ENCODE measurements at regions not wholly inside any gene's neighbourhood (a gene's known extent, or its start where the extent isn't known, plus 50 kb on each side); places are given as distances from the start of the nearest gene placed in this dataset.
"Not testable (repeated sequence)": the region's sequence is repeated elsewhere in the genome, so short reads cannot be mapped to it uniquely, and the experiment has no call there.

- WGBS (ENCODE audit: insufficient coverage, low coverage, low lambda C conversion rate, missing lambda C conversion rate), result 81% methylated on average over 2 of the region's 2 CpGs
- intact Hi-C loops (cut with DNase I), result no loop called here
- no peaks in the 10 kb centered on the region for H3K4me1 ChIP-seq
- DNase-seq, result no peak
- ATAC-seq, result no peak
- H3K27ac ChIP-seq, result no peak overlapping the region
- TF ChIP-seq POLR2A (IDR thresholded peaks at IDR 0.05), result no peak
- no peak for TF ChIP-seq CTCF (IDR thresholded peaks at IDR 0.05)
- H3K9me3 ChIP-seq, result no peaks in the 10 kb centered on the region
- H3K36me3 ChIP-seq, result no peaks in the 10 kb centered on the region
- no peaks in the 10 kb centered on the region for H3K27me3 ChIP-seq
- H3K4me3 ChIP-seq, result no peak overlapping the region
Measured at GRCh38 chr6:93858213-93858612, 438.9 kb upstream of the EPHA7 start.

- WGBS (ENCODE audit: insufficient coverage, low coverage, low lambda C conversion rate, missing lambda C conversion rate), result 69% methylated on average over 4 of the region's 4 CpGs
- H3K27ac ChIP-seq, result no peak overlapping the region
- intact Hi-C loops (cut with DNase I), result no loop called here
- no peaks in the 10 kb centered on the region for H3K9me3 ChIP-seq
- H3K4me1 ChIP-seq, result no peaks in the 10 kb centered on the region
- DNase-seq (no peak), ATAC-seq (no peak)
- no peaks in the 10 kb centered on the region for H3K27me3 ChIP-seq
- H3K36me3 ChIP-seq, result no peaks in the 10 kb centered on the region
- no peak overlapping the region for H3K4me3 ChIP-seq
- TF ChIP-seq CTCF (IDR thresholded peaks at IDR 0.05), result no peak
- TF ChIP-seq POLR2A (IDR thresholded peaks at IDR 0.05), result no peak
Measured at GRCh38 chr6:93849857-93850256, 430.5 kb upstream of the EPHA7 start.

GRCh38 chr6:93848031-93848742, 428.8 kb upstream of the EPHA7 start:
- Histone ChIP-seq H3K27ac (no peak overlapping the region), H3K4me3 (no peak overlapping the region), H3K36me3 (no peaks in the 10 kb centered on the region), H3K27me3 (no peaks in the 10 kb centered on the region), H3K9me3 (no peaks in the 10 kb centered on the region), H3K4me1 (no peaks in the 10 kb centered on the region)
- ATAC-seq, result no peak
- TF ChIP-seq CTCF (IDR thresholded peaks at IDR 0.05) (no peak), POLR2A (IDR thresholded peaks at IDR 0.05) (no peak)
- WGBS (ENCODE audit: insufficient coverage, low coverage, low lambda C conversion rate, missing lambda C conversion rate), result 69% methylated on average over 5 of the region's 5 CpGs
- DNase-seq, result no peak
- intact Hi-C loops (cut with DNase I), result no loop called here

GRCh38 chr6:93842178-93842577, 422.8 kb upstream of the EPHA7 start:
- intact Hi-C loops (cut with DNase I), result no loop called here
- no peak overlapping the region for H3K27ac ChIP-seq
- H3K9me3 ChIP-seq, result no peaks in the 10 kb centered on the region
- no CpG with 5 or more reads among the region's 1 CpG for WGBS (ENCODE audit: insufficient coverage, low coverage, low lambda C conversion rate, missing lambda C conversion rate)
- no peak for TF ChIP-seq POLR2A (IDR thresholded peaks at IDR 0.05)
- no peak for TF ChIP-seq CTCF (IDR thresholded peaks at IDR 0.05)
- ATAC-seq (no peak), DNase-seq (no peak)
- H3K4me1 ChIP-seq, result no peaks in the 10 kb centered on the region
- H3K27me3 ChIP-seq, result no peaks in the 10 kb centered on the region
- no peak overlapping the region for H3K4me3 ChIP-seq
- no peaks in the 10 kb centered on the region for H3K36me3 ChIP-seq

- H3K4me3 ChIP-seq; H3K4me1 ChIP-seq; intact Hi-C loops (cut with DNase I); DNase-seq; H3K36me3 ChIP-seq; H3K27ac ChIP-seq; H3K27me3 ChIP-seq; H3K9me3 ChIP-seq; ATAC-seq: not testable (repeated sequence)
- 58% methylated on average over 6 of the region's 8 CpGs for WGBS (ENCODE audit: insufficient coverage, low coverage, low lambda C conversion rate, missing lambda C conversion rate)
Measured at GRCh38 chr6:93835451-93836145, 416.2 kb upstream of the EPHA7 start.

- intact Hi-C loops (cut with DNase I); H3K27ac ChIP-seq; DNase-seq; H3K27me3 ChIP-seq; H3K9me3 ChIP-seq; H3K4me1 ChIP-seq; H3K4me3 ChIP-seq; ATAC-seq; H3K36me3 ChIP-seq: not testable (repeated sequence)
- WGBS (ENCODE audit: insufficient coverage, low coverage, low lambda C conversion rate, missing lambda C conversion rate), result 43% methylated on average over 8 of the region's 9 CpGs
Measured at GRCh38 chr6:93835026-93835425, 415.7 kb upstream of the EPHA7 start.

GRCh38 chr6:93833326-93833725, 414.0 kb upstream of the EPHA7 start:
- H3K27ac ChIP-seq; H3K4me3 ChIP-seq; ATAC-seq; H3K4me1 ChIP-seq; DNase-seq; H3K36me3 ChIP-seq; H3K27me3 ChIP-seq; H3K9me3 ChIP-seq; intact Hi-C loops (cut with DNase I): not testable (repeated sequence)
- 25% methylated on average over 5 of the region's 12 CpGs for WGBS (ENCODE audit: insufficient coverage, low coverage, low lambda C conversion rate, missing lambda C conversion rate)

- H3K27ac ChIP-seq; H3K36me3 ChIP-seq; H3K4me1 ChIP-seq; H3K9me3 ChIP-seq; DNase-seq; H3K27me3 ChIP-seq; intact Hi-C loops (cut with DNase I); H3K4me3 ChIP-seq; ATAC-seq: not testable (repeated sequence)
Measured at GRCh38 chr6:93829757-93830156, 410.4 kb upstream of the EPHA7 start.

Data from right lobe of liver (tissue), 6 donors.